Small intestine (tissue), 7 donors: ENCODE measurements at regions not wholly inside any gene's neighbourhood (a gene's known extent, or its start where the extent isn't known, plus 50 kb on each side); places are given as distances from the start of the nearest gene placed in this dataset.
"Not testable (repeated sequence)": the region's sequence is repeated elsewhere in the genome, so short reads cannot be mapped to it uniquely, and the experiment has no call there.

Source experiments
- DNase-seq, 2 donors: peaks; one replicate each; pipeline versions ENCODE4 v3.0.0 to v3.0.0-alpha.2; 2013
- FAIRE-seq: peaks from 2 replicates; lab custom pipeline; 2012; peaks lifted over from hg19 to GRCh38; lab: Jason Lieb, UNC
- H3K27ac ChIP-seq, 3 donors: one replicate each; pipeline ENCODE4 v1.5.1; 2013; ENCODE audit warnings: low read length in 2 of 3, mild to moderate bottlenecking in 2 of 3, control low read depth in 1 of 3, inconsistent platforms in 1 of 3, low read depth in 1 of 3, moderate library complexity in 1 of 3
- H3K27me3 ChIP-seq, 3 donors: one replicate each; pipeline ENCODE4 v1.6.1; 2013; ENCODE audit warnings: low read length in 3 of 3, inconsistent platforms in 1 of 3; ENCODE audit not compliant: control insufficient read depth in 3 of 3, insufficient read depth in 3 of 3
- H3K36me3 ChIP-seq, 3 donors: one replicate each; pipeline ENCODE4 v1.6.1; 2013; ENCODE audit warnings: low read length in 3 of 3, inconsistent platforms in 1 of 3, low read depth in 1 of 3, mild to moderate bottlenecking in 1 of 3, moderate library complexity in 1 of 3; ENCODE audit not compliant: control insufficient read depth in 3 of 3, insufficient read depth in 2 of 3
- H3K4me1 ChIP-seq, 3 donors: one replicate each; pipeline ENCODE4 v1.6.1; 2013; ENCODE audit warnings: low read length in 2 of 3, inconsistent platforms in 1 of 3, low read depth in 1 of 3, mild to moderate bottlenecking in 1 of 3, moderate library complexity in 1 of 3; ENCODE audit not compliant: control insufficient read depth in 3 of 3, insufficient read depth in 2 of 3
- H3K4me3 ChIP-seq, 3 donors: one replicate each; pipeline ENCODE4 v1.5.1; 2013; ENCODE audit warnings: low read length in 3 of 3, control low read depth in 1 of 3, inconsistent platforms in 1 of 3, low read depth in 1 of 3, mild to moderate bottlenecking in 1 of 3, moderate library complexity in 1 of 3
- H3K9me3 ChIP-seq, 2 donors: one replicate each; pipeline ENCODE4 v1.6.1; 2013; ENCODE audit warnings: low read depth in 1 of 2, low read length in 1 of 2; ENCODE audit not compliant: control insufficient read depth in 2 of 2, insufficient read depth in 1 of 2
- WGBS, 3 donors: extraction: QIAGEN DNeasy Blood & Tissue Kit; methylation state at CpG; one replicate each; pipeline ENCODE4 v1.1.7; 2013; 5-methylcytosine and 5-hydroxymethylcytosine counted together
- donor health status: healthy with polysubstance abuse.
- donor health status: control.
- donor health status: control.
- donor health status: Bipolar disorder and iron deficiency.
- donor health status: healthy.

DNA sequence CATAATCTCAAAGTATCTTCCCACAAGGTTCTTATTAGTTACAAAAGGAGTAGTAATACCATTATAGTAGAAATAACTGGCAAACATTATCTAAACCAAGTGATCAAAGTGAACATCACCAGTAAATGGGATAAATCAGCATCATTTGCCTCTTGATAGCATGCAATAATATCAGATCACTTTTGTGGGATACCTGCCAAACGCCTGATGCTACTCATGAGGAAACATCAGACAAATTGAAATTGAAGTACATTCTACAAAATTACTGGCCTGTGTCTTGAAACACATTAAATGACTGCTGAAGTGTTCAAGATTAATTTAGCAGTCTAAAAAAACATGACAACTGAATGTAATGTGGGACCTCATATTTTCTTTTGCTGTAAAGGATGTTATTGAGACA lies 208.1 kb downstream of the TINAG start:
- Histone ChIP-seq H3K4me1 (no peaks in the 10 kb centered on the region), H3K4me3 (no peak overlapping the region), H3K27ac (no peak overlapping the region), H3K27me3 (no peaks in the 10 kb centered on the region), H3K9me3 (no peaks in the 10 kb centered on the region), H3K36me3 (no peaks in the 10 kb centered on the region)
- no peak for FAIRE-seq
- no peak for DNase-seq
- 49 to 74% (median 62%) methylated on average over 1 of the region's 1 CpG for WGBS, 3 donors

DNA sequence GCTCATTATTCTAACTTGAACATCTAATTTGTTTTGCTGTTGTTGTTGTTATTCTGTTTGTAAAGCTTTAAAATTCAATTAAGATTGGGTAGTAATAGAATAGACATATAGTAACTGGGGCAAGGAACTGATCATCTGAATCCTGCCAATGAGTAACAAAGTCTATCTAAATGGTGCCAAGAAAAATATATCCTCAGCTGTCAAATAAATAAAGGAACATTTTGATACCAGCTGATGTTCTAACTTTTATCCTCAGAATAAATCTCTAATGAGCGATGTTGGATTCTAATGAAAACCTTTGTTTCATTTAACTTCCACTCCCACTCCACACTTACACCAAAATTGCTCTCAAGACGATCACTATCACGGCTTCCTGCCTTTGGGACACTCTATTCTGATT lies 210.9 kb downstream of the TINAG start:
- Histone ChIP-seq H3K4me3 (no peak overlapping the region), H3K27ac (no peak overlapping the region), H3K4me1 (no peaks in the 10 kb centered on the region), H3K27me3 (no peaks in the 10 kb centered on the region), H3K36me3 (no peaks in the 10 kb centered on the region), H3K9me3 (no peaks in the 10 kb centered on the region)
- FAIRE-seq: no peak
- 88 to 91% (median 91%) methylated on average over 3 of the region's 3 CpGs for WGBS, 3 donors
- no peak for DNase-seq

DNA sequence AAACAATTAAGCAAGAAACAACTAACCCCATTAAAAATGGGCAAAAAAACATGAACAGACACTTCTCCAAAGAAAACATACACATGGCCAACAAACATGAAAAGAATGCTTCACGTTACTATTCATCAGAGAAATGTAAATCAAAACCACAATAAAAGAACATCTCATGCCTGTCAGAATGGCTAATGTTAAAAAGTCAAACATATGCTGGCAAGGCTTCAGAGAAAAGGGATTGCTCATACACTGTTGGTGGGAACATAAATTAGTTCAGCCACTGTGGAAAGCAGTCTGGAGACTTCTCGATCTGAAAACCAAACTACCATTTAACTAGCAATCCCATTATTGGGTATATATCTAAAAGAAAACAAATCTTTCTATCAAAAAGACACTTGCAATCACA lies 217.5 kb downstream of the TINAG start:
- Histone ChIP-seq H3K9me3 (peaks cover 0 to 4% of the 10 kb centered on the region in 2 donors), H3K4me3 (no peak overlapping the region), H3K27ac (no peak overlapping the region), H3K27me3 (no peaks in the 10 kb centered on the region), H3K36me3 (no peaks in the 10 kb centered on the region), H3K4me1 (no peaks in the 10 kb centered on the region)
- DNase-seq (no peak), FAIRE-seq (no peak)
- 77 to 83% (median 79%) methylated on average over 2 of the region's 2 CpGs for WGBS, 3 donors

DNA sequence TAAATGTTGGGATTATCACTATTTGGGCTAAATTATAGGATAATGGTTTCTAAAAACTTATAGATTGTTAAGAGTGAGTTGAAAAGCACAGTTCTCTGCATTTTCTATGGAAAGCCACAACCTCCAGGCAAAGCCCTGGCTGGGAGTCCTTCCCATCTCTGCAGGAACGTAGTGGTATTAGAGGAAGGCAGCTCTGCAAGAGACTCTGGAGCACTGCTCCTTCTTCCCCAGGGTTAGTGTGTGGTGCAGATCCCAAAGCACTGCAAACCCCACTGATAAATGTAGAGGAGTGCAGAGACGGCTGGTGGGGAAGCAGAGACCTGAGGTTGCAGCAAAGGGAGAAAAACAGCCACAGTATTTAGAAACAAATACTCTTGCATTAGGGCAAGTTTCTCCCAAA lies 225.3 kb downstream of the TINAG start:
- H3K4me1 ChIP-seq: no peaks in the 10 kb centered on the region
- H3K27ac ChIP-seq: no peak overlapping the region
- no peak overlapping the region for H3K4me3 ChIP-seq
- no peaks in the 10 kb centered on the region for H3K9me3 ChIP-seq
- 46 to 77% (median 72%) methylated on average over 2 of the region's 2 CpGs for WGBS, 3 donors
- no peaks in the 10 kb centered on the region for H3K27me3 ChIP-seq
- no peak for DNase-seq
- H3K36me3 ChIP-seq: no peaks in the 10 kb centered on the region
- FAIRE-seq: no peak

DNA sequence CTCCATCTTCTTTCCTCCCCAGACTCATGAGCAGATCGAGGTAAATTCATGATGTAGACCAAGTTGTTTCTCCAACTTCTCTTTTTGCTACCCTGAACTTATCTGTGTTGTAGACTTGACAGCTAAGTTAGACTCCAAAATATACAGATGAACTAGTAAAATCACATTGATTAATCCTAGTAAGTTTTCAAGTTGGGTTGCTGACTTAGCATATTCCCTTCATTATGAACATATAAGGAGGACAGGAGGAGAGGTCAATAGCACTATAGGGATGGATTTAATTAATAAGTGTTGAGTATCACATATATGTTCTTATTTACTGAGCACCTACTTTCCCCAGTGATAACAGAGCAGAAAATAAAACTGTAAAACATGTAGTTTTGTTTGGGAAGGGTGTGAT lies 227.3 kb downstream of the TINAG start:
- H3K4me3 ChIP-seq: no peak overlapping the region
- FAIRE-seq (no peak), DNase-seq (no peak)
- no peaks in the 10 kb centered on the region for H3K27me3 ChIP-seq
- no peaks in the 10 kb centered on the region for H3K9me3 ChIP-seq
- H3K4me1 ChIP-seq: no peaks in the 10 kb centered on the region
- H3K36me3 ChIP-seq: no peaks in the 10 kb centered on the region
- 46 to 70% (median 58%) methylated on average over 1 of the region's 1 CpG for WGBS, 3 donors
- no peak overlapping the region for H3K27ac ChIP-seq

DNA sequence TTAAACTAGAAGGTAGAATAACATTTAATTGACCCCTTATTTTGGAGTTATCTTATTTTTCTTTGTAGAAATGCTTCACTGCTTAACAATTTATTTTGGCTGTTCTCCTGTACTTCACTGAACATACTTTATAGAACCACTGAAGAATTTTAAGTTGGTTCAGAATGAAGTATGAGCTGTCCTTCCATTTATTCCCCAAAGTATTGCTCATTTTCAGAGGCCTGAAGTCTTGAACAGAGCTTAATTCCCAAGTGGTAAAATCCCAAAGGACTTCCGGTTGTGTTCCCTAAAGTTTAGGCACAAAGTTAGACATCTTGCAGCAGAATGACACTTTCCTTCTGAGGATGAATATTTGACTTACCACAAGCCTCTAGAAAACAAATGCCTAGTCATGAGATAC lies 233.3 kb downstream of the TINAG start:
- H3K4me3 ChIP-seq: no peak overlapping the region
- no peaks in the 10 kb centered on the region for H3K36me3 ChIP-seq
- FAIRE-seq (no peak), DNase-seq (no peak)
- H3K27ac ChIP-seq: no peak overlapping the region
- no peaks in the 10 kb centered on the region for H3K9me3 ChIP-seq
- no peaks in the 10 kb centered on the region for H3K27me3 ChIP-seq
- H3K4me1 ChIP-seq: no peaks in the 10 kb centered on the region
- 86 to 94% (median 91%) methylated on average over 1 of the region's 1 CpG for WGBS, 3 donors

DNA sequence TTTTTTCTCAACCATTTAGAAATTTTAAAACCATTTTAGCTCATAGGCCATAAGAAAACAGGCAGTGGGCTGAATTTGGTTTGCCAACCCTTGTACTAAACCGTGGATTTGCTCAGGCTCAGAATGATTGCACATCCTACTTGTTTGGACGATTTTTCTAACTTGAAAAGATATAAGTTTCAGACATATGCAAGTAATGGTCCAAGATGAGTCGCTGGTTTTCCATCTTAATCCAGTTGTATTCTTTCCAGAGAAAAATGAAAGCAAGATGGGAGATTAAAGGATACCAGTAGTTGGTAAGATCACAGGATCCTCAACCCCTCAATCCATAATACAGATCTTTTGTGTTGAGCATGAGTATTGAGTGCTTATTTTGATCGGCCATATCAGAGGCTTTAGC lies 250.9 kb downstream of the TINAG start:
- Histone ChIP-seq H3K27me3 (no peaks in the 10 kb centered on the region), H3K27ac (no peak overlapping the region), H3K4me1 (no peaks in the 10 kb centered on the region), H3K9me3 (no peaks in the 10 kb centered on the region), H3K36me3 (no peaks in the 10 kb centered on the region), H3K4me3 (no peak overlapping the region)
- no peak for DNase-seq
- 84 to 85% (median 85%) methylated on average over 4 of the region's 4 CpGs for WGBS, 3 donors
- FAIRE-seq: no peak

DNA sequence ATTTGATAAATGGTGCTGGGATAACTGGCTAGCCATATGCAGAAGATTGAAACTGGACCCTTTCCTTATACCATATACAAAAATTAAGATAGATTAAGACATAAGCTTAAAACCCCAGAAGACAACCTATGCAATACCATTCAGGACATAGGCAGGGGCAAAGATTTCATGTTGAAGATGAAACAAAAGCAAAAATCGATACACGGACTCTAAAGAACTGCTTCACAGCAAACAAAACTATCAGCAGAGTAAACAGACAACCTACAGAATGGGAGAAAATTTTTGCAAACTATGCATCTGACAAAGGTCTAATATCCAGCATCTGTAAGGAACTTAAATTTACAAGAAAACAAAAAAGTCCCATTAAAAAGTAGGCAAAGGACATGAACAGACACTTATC lies 255.9 kb downstream of the TINAG start:
- H3K36me3 ChIP-seq, H3K9me3 ChIP-seq, H3K27me3 ChIP-seq, FAIRE-seq, DNase-seq, H3K27ac ChIP-seq, H3K4me3 ChIP-seq, H3K4me1 ChIP-seq: not testable (repeated sequence)
- WGBS, 3 donors: 94 to 96% (median 95%) methylated on average over 2 of the region's 2 CpGs

DNA sequence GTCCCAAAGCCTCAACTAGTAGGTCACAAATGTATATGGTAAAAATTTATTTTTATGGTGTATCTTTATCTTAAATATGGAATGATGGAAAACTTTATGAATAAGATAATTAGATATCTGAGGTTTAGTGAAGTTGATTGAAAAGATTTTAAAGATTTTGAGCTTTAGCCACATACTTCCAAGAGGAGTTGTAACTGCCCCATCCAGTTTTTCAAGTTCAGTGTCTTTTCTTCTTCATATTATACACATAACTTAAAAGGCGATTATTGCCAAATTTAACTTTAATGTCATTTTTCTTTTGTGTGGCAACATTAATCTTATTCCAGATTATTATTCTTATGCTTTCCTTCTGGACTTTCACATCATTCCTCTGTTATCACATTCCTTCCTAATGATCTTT lies 266.4 kb downstream of the TINAG start:
- no peaks in the 10 kb centered on the region for H3K4me1 ChIP-seq
- no peak for FAIRE-seq

More for the DNA sequence above, 266.4 kb downstream of the TINAG start:
- Histone ChIP-seq H3K4me3 (no peak overlapping the region), H3K36me3 (no peaks in the 10 kb centered on the region), H3K9me3 (no peaks in the 10 kb centered on the region), H3K27ac (no peak overlapping the region), H3K27me3 (no peaks in the 10 kb centered on the region)
- 0% methylated on average over 1 of the region's 1 CpG for WGBS, 3 donors
- DNase-seq: no peak
